B cell (primary cell): ENCODE measurements at regions not wholly inside any gene's neighbourhood (a gene's known extent, or its start where the extent isn't known, plus 50 kb on each side); places are given as distances from the start of the nearest gene placed in this dataset.

Source experiments
- ATAC-seq: fragments of 200-7000 bp; cut with Tn5 transposase; one replicate; pipeline ENCODE4 v1.10.0; 2021; ENCODE audit warnings: low read depth, mild to moderate bottlenecking, moderate number of reproducible peaks, moderate library complexity
- CTCF ChIA-PET: fragments of 350-600 bp; sonication (Branson Sonifier 250); formaldehyde crosslinking; loops from one replicate; lab custom pipeline; 2021; ENCODE audit warnings: antibody characterized with exemption, inconsistent platforms; lab: Charles Lee
- POLR2A ChIA-PET: fragments of 350-600 bp; sonication (Branson Sonifier 250); formaldehyde crosslinking; loops from one replicate; lab custom pipeline; 2021; ENCODE audit warnings: antibody characterized with exemption; lab: Charles Lee
- DNase-seq: peaks from one replicate; pipeline ENCODE4 v3.0.0; 2013
- H2AFZ ChIP-seq: 2 replicates; pipeline ENCODE4 v1.6.1; 2012; ENCODE audit warnings: mild to moderate bottlenecking, low read depth, low read length; ENCODE audit not compliant: insufficient read depth, poor library complexity, severe bottlenecking
- H3K27ac ChIP-seq, 2 donors: 1 replicate in 1 of 2; 2 replicates in 1 of 2; pipeline ENCODE4 v1.5.1; 2012 to 2013; ENCODE audit warnings: low read length in 2 of 2, mild to moderate bottlenecking in 2 of 2, moderate library complexity in 1 of 2
- H3K27me3 ChIP-seq, 4 experiments: fragments of 200-600 bp in 1 of 4; sonication (generic) in 1 of 4; replicated peaks in 1 of 4; 1 replicate in 2 of 4; 2 replicates in 2 of 4; pipeline versions ENCODE4 v1.6.1 to v1.7.0; 2013 to 2016; ENCODE audit warnings: low read length in 3 of 4, mild to moderate bottlenecking in 2 of 4, mixed read lengths in 1 of 4, moderate library complexity in 1 of 4; ENCODE audit not compliant: insufficient read depth in 4 of 4, control insufficient read depth in 3 of 4; ENCODE audit errors: control extremely low read depth in 1 of 4
- H3K36me3 ChIP-seq, 2 experiments: replicated peaks in 1 of 2; 1 replicate in 1 of 2; 2 replicates in 1 of 2; pipeline versions ENCODE4 v1.6.1 to v1.7.1; 2013; ENCODE audit warnings: low read length in 1 of 2; ENCODE audit not compliant: insufficient read depth in 2 of 2, control insufficient read depth in 1 of 2; ENCODE audit errors: control extremely low read depth in 1 of 2, extremely low read depth in 1 of 2
- H3K4me1 ChIP-seq, 2 donors: fragments of 200-600 bp in 1 of 2; sonication (generic) in 1 of 2; 1 replicate in 1 of 2; 2 replicates in 1 of 2; pipeline versions ENCODE4 v1.5.1 to v1.6.1; 2013 to 2017; ENCODE audit warnings: low read length in 2 of 2; ENCODE audit not compliant: control insufficient read depth in 2 of 2, insufficient read depth in 2 of 2
- H3K4me2 ChIP-seq: replicated peaks from 2 replicates; pipeline ENCODE3; 2012; ENCODE audit warnings: mild to moderate bottlenecking, low read depth, low read length; ENCODE audit not compliant: poor library complexity, severe bottlenecking
- H3K4me3 ChIP-seq, 5 experiments: fragments of 200-600 bp in 1 of 5; sonication (generic) in 1 of 5; 1 replicate in 3 of 5; 2 replicates in 2 of 5; pipeline versions ENCODE4 v1.5.1 to v1.7.0; 2011 to 2016; ENCODE audit warnings: low read length in 4 of 5, mild to moderate bottlenecking in 4 of 5, low read depth in 2 of 5, control low read depth in 1 of 5, moderate library complexity in 1 of 5; ENCODE audit not compliant: insufficient read depth in 1 of 5; ENCODE audit errors: control extremely low read depth in 1 of 5, extremely low read depth in 1 of 5
- H3K79me2 ChIP-seq: fragments of 200-600 bp; sonication (generic); one replicate; pipeline ENCODE4 v1.6.0; 2016; ENCODE audit warnings: low read length; ENCODE audit not compliant: control insufficient read depth, insufficient read depth
- H3K9ac ChIP-seq: fragments of 200-600 bp; sonication (generic); 2 replicates; pipeline ENCODE4 v1.6.1; 2017; ENCODE audit warnings: mild to moderate bottlenecking, low read length, moderate library complexity
- H3K9me3 ChIP-seq, 3 donors: one replicate each; pipeline versions ENCODE4 v1.6.1 to v1.7.1; 2013; ENCODE audit warnings: low read length in 2 of 3; ENCODE audit not compliant: control insufficient read depth in 2 of 3, insufficient read depth in 1 of 3; ENCODE audit errors: control extremely low read depth in 1 of 3
- H4K20me1 ChIP-seq: 2 replicates; pipeline ENCODE4 v1.6.0; 2012; ENCODE audit warnings: mild to moderate bottlenecking, low read length; ENCODE audit not compliant: insufficient read depth, control insufficient read depth, poor library complexity, severe bottlenecking
- H3K27ac Mint-ChIP-seq: one replicate; pipeline ENCODE4 v1.8.0; 2021; ENCODE audit warnings: mixed read lengths
- H3K27me3 Mint-ChIP-seq: one replicate; pipeline ENCODE4 v1.8.0; 2021; ENCODE audit warnings: mixed read lengths
- H3K4me1 Mint-ChIP-seq: one replicate; pipeline ENCODE4 v1.8.0; 2021; ENCODE audit warnings: mixed read lengths
- H3K4me3 Mint-ChIP-seq: one replicate; pipeline ENCODE4 v1.8.0; 2021; ENCODE audit warnings: mixed read lengths
- H3K9me3 Mint-ChIP-seq: one replicate; pipeline ENCODE4 v1.8.0; 2022; ENCODE audit warnings: mixed read lengths; ENCODE audit not compliant: insufficient read depth
- CTCF ChIP-seq: fragments of 200-600 bp; IDR thresholded peaks from one replicate; pipeline ENCODE4 v1.8.0; 2022; ENCODE audit warnings: antibody characterized with exemption, mild to moderate bottlenecking
- EZH2 ChIP-seq: IDR thresholded peaks from 2 replicates; pipeline ENCODE4 v1.6.1; 2012; ENCODE audit warnings: borderline replicate concordance, low read depth, mild to moderate bottlenecking, moderate library complexity, low read length; ENCODE audit not compliant: insufficient read depth, poor library complexity, severe bottlenecking
- whole genome bisulfite sequencing: methylation state at CpG from one replicate; pipeline ENCODE4 v1.1.5; 2013; ENCODE audit warnings: missing lambda C conversion rate; ENCODE audit not compliant: insufficient coverage; 5-methylcytosine and 5-hydroxymethylcytosine counted together
- intact Hi-C: fragments of 100-400 bp; cut with micrococcal nuclease; formaldehyde crosslinking; loops from one replicate; pipeline ENCODE4 v1.10.0; 2022

- TF ChIP-seq EZH2, result no peak
- TF ChIP-seq CTCF, result no peak
- no peak for ATAC-seq
- POLR2A ChIA-PET, result no interaction called here
Measured at GRCh38 chr2:78864205-78864604, 161.3 kb upstream of the REG3G start.

GRCh38 chr2:78865667-78866066 lies 159.8 kb upstream of the REG3G start:
- DNase-seq, result no peak
- no peaks in the 10 kb centered on the region for H3K27me3 ChIP-seq
- H3K79me2 ChIP-seq, result no peaks in the 10 kb centered on the region
- Mint-ChIP-seq H3K27me3 (no peaks in the 10 kb centered on the region), H3K27ac (no peak overlapping the region), H3K4me1 (no peaks in the 10 kb centered on the region), H3K9me3 (no peaks in the 10 kb centered on the region), H3K4me3 (no peak overlapping the region)
- H3K4me1 ChIP-seq, result no peaks in the 10 kb centered on the region
- H3K27ac ChIP-seq, result no peak overlapping the region
- H3K9me3 ChIP-seq, result no peaks in the 10 kb centered on the region
- TF ChIP-seq CTCF (no peak), EZH2 (no peak)
- no peak overlapping the region for H3K4me2 ChIP-seq
- H4K20me1 ChIP-seq, result no peaks in the 10 kb centered on the region
- H2AFZ ChIP-seq, result no peak overlapping the region
- intact Hi-C loops, result no loop called here
- CTCF ChIA-PET, result no interaction called here
- H3K4me3 ChIP-seq, result no peak overlapping the region
- no peaks in the 10 kb centered on the region for H3K36me3 ChIP-seq
- WGBS, result 96% methylated on average over 4 of the region's 10 CpGs
- H3K9ac ChIP-seq, result no peak overlapping the region
- ATAC-seq, result no peak
- POLR2A ChIA-PET, result no interaction called here

More at GRCh38 chr2:78864205-78864604, 161.3 kb upstream of the REG3G start:
- Histone ChIP-seq H3K4me1 (no peaks in the 10 kb centered on the region), H2AFZ (no peak overlapping the region), H3K36me3 (no peaks in the 10 kb centered on the region), H3K9me3 (no peaks in the 10 kb centered on the region), H4K20me1 (no peaks in the 10 kb centered on the region), H3K27me3 (no peaks in the 10 kb centered on the region), H3K4me2 (no peak overlapping the region), H3K9ac (no peak overlapping the region), H3K27ac (no peak overlapping the region), H3K4me3 (no peak overlapping the region), H3K79me2 (no peaks in the 10 kb centered on the region)
- peaks cover 2% of the 10 kb centered on the region for H3K9me3 Mint-ChIP-seq
- no peaks in the 10 kb centered on the region for H3K27me3 Mint-ChIP-seq
- H3K4me1 Mint-ChIP-seq, result no peaks in the 10 kb centered on the region
- CTCF ChIA-PET, result no interaction called here
- DNase-seq, result no peak
- intact Hi-C loops, result no loop called here
- WGBS, result 89% methylated on average over 3 of the region's 3 CpGs
- no peak overlapping the region for H3K27ac Mint-ChIP-seq
- no peak overlapping the region for H3K4me3 Mint-ChIP-seq
